Colonic mucosa (tissue), 4 donors: ENCODE measurements at regions not wholly inside any gene's neighbourhood (a gene's known extent, or its start where the extent isn't known, plus 50 kb on each side); places are given as distances from the start of the nearest gene placed in this dataset.

Experiments used
- DNase-seq: peaks from one replicate; pipeline ENCODE4 v3.0.0-alpha.2; 2020
- H3K27ac ChIP-seq: fragments of 200-600 bp; one replicate; pipeline ENCODE4 v1.8.0; 2021
- H3K27me3 ChIP-seq: fragments of 200-600 bp; one replicate; pipeline ENCODE4 v1.8.0; 2021
- H3K36me3 ChIP-seq: fragments of 200-600 bp; one replicate; pipeline ENCODE4 v1.8.0; 2021
- H3K4me1 ChIP-seq: fragments of 200-600 bp; one replicate; pipeline ENCODE4 v1.8.0; 2021; ENCODE audit warnings: mild to moderate bottlenecking
- H3K4me3 ChIP-seq: fragments of 200-600 bp; one replicate; pipeline ENCODE4 v1.8.0; 2021
- H3K9ac ChIP-seq, 2 donors: one replicate each; pipeline ENCODE4 v1.7.0; 2013; ENCODE audit warnings: control low read depth in 2 of 2, low read depth in 2 of 2, low read length in 2 of 2
- H3K9me3 ChIP-seq: fragments of 200-600 bp; one replicate; pipeline ENCODE4 v1.8.0; 2021
- intact Hi-C: fragments of 100-400 bp; cut with DNase I; formaldehyde crosslinking; loops from one replicate; pipeline ENCODE4 v1.14.1; 2022
- TF ChIP-seq, protein P1 (sequence below): fragments of 200-600 bp; IDR thresholded peaks from one replicate; pipeline ENCODE4 v1.8.0; 2022; ENCODE audit warnings: antibody characterized with exemption, mild to moderate bottlenecking
- donor health status: healthy.
- donor health status: DM: no; HTN: no; CAD: no.
- donor health status: DM: no; HTN: no; CAD: no.

DNA sequence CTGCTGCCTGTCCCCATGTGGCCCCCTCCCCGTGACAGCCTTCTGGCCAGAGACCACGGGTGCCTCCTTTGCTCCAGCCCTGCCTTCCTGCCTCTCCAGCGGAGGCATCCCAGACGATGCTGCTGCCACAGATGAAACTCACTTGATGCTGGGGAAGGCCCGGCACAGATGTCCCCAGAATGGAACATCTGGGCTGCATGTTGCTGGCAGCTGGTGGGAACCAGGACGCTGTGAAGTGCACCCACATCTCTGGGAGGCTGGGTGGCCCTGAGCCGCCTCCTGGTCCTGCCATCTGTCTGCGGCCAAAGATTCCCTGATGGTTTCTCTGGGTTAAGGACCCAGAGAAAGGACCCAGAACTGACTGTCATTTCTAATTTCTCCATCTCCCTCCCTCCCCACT, 51.9 kb upstream of the PTPRS start:
- Histone ChIP-seq H3K27ac (no peak overlapping the region), H3K4me1 (no peaks in the 10 kb centered on the region), H3K9ac (no peak overlapping the region), H3K36me3 (no peaks in the 10 kb centered on the region), H3K4me3 (no peak overlapping the region), H3K27me3 (no peaks in the 10 kb centered on the region), H3K9me3 (no peaks in the 10 kb centered on the region)
- intact Hi-C loops = no loop called here
- TF ChIP-seq, protein P1, sequence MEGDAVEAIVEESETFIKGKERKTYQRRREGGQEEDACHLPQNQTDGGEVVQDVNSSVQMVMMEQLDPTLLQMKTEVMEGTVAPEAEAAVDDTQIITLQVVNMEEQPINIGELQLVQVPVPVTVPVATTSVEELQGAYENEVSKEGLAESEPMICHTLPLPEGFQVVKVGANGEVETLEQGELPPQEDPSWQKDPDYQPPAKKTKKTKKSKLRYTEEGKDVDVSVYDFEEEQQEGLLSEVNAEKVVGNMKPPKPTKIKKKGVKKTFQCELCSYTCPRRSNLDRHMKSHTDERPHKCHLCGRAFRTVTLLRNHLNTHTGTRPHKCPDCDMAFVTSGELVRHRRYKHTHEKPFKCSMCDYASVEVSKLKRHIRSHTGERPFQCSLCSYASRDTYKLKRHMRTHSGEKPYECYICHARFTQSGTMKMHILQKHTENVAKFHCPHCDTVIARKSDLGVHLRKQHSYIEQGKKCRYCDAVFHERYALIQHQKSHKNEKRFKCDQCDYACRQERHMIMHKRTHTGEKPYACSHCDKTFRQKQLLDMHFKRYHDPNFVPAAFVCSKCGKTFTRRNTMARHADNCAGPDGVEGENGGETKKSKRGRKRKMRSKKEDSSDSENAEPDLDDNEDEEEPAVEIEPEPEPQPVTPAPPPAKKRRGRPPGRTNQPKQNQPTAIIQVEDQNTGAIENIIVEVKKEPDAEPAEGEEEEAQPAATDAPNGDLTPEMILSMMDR = no peak
- DNase-seq = no peak

DNA sequence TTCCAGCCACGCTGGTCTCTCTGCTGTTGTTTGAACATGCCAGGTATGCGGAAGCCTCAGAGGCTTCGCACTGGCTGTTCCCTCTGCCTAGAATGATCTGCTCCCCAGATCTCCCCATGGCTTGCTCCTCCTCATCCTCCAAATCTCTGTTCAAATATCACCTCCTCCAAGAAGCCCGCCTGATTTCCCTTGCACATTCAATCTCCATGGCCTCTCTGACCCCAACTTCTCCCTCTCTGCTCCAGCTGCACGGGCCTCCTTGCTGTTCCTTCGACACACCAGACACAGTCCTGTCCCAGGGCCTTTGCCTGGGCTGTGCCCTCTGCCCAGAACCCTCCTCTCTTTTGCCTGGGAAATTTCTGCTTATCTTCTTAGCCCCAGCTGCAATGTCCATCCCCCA, 52.5 kb upstream of the PTPRS start:
- no peaks in the 10 kb centered on the region for H3K36me3 ChIP-seq
- H3K27ac ChIP-seq = no peak overlapping the region
- DNase-seq = no peak
- no peak overlapping the region for H3K9ac ChIP-seq
- TF ChIP-seq, protein P1 = no peak
- no peaks in the 10 kb centered on the region for H3K27me3 ChIP-seq
- H3K4me3 ChIP-seq = no peak overlapping the region
- H3K9me3 ChIP-seq = no peaks in the 10 kb centered on the region
- H3K4me1 ChIP-seq = no peaks in the 10 kb centered on the region
- intact Hi-C loops = no loop called here

DNA sequence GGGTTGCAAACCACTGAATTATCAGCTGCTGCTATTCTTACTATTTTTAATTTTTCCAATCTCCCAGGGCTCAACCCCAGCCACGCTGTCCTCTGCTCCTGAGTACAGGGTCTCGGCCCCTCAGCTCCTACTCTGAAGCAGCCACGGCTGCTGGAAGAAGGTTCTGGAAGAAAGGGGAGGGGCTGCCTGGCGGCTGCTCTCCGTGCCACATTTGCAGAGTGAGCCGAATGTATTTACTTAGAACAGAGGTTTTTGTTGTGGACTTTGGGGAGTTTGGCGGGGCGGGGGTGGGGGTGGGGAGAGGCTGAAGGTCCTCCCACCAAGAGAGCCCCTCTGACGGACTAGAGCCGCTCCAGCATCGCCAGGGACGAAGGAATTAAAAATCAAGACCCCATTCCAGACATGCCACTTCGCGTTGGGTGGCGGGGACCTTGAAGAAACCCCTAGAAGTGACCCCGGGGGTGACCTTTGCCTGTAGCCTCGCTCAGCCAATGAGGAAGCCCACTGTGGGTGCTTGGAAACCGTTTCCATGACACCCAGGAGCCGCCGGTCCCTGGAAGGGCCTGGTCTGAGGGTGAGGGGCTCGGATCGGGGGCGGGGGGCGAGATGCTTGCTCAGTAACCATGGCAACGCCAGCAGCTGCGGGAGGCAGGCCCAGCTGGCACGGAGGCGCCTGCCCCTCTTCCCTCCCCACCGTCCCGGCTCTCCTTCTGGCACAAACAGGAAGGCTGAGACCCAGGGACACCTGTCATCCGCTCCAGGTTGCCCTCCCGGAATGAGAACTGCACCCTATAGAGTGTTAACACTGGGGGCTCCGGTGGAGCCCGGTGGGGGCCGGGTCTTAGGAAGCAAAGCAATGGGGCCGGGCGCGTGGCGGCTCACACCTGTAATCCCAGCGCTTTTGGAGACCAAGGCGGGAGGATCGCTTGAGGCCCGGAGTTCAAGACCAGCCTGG, 54.2 kb upstream of the PTPRS start:
- Histone ChIP-seq H3K27me3 (no peaks in the 10 kb centered on the region), H3K4me3 (no peak overlapping the region), H3K36me3 (no peaks in the 10 kb centered on the region), H3K9me3 (no peaks in the 10 kb centered on the region), H3K9ac (no peak overlapping the region), H3K4me1 (no peaks in the 10 kb centered on the region), H3K27ac (no peak overlapping the region)
- TF ChIP-seq, protein P1 = no peak
- intact Hi-C loops = no loop called here
- DNase-seq = no peak

DNA sequence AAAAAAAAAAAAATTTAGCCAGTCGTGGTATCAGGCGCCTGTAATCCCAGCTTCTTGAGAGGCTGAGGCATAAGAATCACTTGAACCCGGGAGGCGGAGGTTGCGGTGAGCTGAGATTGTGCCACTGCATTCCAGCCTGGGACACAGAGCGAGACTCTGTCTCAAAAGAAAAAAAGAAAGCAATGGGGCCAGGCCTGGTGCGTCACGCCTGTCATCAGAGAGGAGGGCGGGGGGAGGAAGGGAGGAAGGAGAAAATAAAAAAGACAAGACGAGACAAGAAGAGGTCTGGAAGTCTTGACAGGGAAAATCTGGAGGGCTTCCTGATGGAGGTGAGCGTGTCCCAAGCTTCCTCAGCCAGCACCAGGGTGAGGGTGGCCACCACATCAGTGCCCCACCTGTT, 54.9 kb upstream of the PTPRS start:
- no peak for DNase-seq
- no peaks in the 10 kb centered on the region for H3K4me1 ChIP-seq

DNA sequence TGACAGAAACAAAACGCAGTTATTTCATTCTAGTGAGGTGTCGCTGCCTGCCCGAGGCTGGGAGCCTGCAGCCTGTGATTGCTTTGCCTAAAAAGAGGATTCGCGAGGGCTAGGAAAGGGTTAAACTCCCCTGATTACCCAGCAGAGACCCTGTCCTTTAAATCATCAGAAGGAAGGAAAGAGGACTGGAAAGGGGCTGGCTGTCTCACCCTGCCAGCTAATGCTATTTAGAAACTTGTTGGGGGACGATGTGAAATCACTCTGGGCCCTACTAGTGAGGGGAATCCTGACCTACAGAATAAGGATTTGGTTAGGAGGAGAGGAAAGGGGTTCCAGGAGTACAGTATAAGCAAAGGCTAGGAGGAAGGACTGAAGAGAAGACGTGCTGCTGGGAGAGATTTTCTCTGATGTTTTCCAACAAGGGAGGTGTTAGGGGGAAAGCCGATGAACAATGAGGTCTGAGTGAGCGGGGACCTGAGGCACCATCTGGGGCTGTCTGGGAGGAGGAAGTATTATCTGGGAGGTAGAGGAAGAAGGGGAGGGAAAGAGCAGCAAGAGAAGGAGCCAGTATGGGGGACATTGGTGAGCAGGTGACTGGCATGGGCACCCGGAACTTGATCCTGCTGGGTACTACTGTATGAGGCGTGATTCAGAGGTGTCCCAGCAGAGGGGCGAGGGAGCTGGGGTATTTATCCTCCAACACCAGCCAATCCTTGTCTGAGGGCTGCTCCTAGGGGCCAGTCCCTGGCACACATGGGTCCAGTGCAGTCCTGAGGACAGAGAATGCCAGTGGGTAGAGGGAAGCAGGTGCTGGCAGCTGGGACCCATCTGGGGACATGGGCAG, 55.7 kb upstream of the PTPRS start:
- no peak overlapping the region for H3K27ac ChIP-seq
- no peaks in the 10 kb centered on the region for H3K4me1 ChIP-seq
- intact Hi-C loops = no loop called here
- no peaks in the 10 kb centered on the region for H3K9me3 ChIP-seq
- H3K27me3 ChIP-seq = no peaks in the 10 kb centered on the region
- no peak for DNase-seq
- TF ChIP-seq, protein P1 = no peak
- H3K9ac ChIP-seq = no peak overlapping the region
- H3K4me3 ChIP-seq = no peak overlapping the region
- H3K36me3 ChIP-seq = no peaks in the 10 kb centered on the region

More for the DNA sequence above, 54.9 kb upstream of the PTPRS start:
- TF ChIP-seq, protein P1 = no peak
- Histone ChIP-seq H3K4me3 (no peak overlapping the region), H3K9me3 (no peaks in the 10 kb centered on the region), H3K27me3 (no peaks in the 10 kb centered on the region), H3K27ac (no peak overlapping the region), H3K36me3 (no peaks in the 10 kb centered on the region), H3K9ac (no peak overlapping the region)
- intact Hi-C loops = no loop called here
